Glutamatergic neuron (in vitro differentiated cells): ENCODE measurements at regions not wholly inside any gene's neighbourhood (a gene's known extent, or its start where the extent isn't known, plus 50 kb on each side); places are given as distances from the start of the nearest gene placed in this dataset.
A peak's percentile ranks its signal among the peaks of the same experiment; 100 is the strongest.

Source experiments
- DNase-seq: peaks from one replicate; pipeline ENCODE4 v3.0.0; 2022
- H3K27ac Mint-ChIP-seq: one replicate; pipeline ENCODE4 v1.8.0; 2020; ENCODE audit warnings: mild to moderate bottlenecking, mixed read lengths, inconsistent platforms; ENCODE audit not compliant: unreplicated experiment
- H3K27me3 Mint-ChIP-seq: one replicate; pipeline ENCODE4 v1.8.0; 2020; ENCODE audit warnings: mild to moderate bottlenecking, moderate library complexity, mixed read lengths, inconsistent platforms; ENCODE audit not compliant: unreplicated experiment
- H3K36me3 Mint-ChIP-seq: one replicate; pipeline ENCODE4 v1.8.0; 2020; ENCODE audit warnings: mild to moderate bottlenecking, mixed read lengths, inconsistent platforms; ENCODE audit not compliant: unreplicated experiment
- H3K4me1 Mint-ChIP-seq: one replicate; pipeline ENCODE4 v1.8.0; 2020; ENCODE audit warnings: mild to moderate bottlenecking, low read depth, mixed read lengths, inconsistent platforms; ENCODE audit not compliant: unreplicated experiment
- H3K4me3 Mint-ChIP-seq: one replicate; pipeline ENCODE4 v1.8.0; 2020; ENCODE audit warnings: mild to moderate bottlenecking, mixed read lengths, inconsistent platforms; ENCODE audit not compliant: unreplicated experiment
- H3K9me3 Mint-ChIP-seq: one replicate; pipeline ENCODE4 v1.8.0; 2020; ENCODE audit warnings: mild to moderate bottlenecking, moderate library complexity, mixed read lengths, inconsistent platforms; ENCODE audit not compliant: unreplicated experiment
- TF ChIP-seq, protein P1 (sequence below): fragments of 200-600 bp; sonication (generic); IDR thresholded peaks from one replicate; pipeline ENCODE4 v1.5.0; 2021; ENCODE audit not compliant: partially characterized antibody, unreplicated experiment

DNA sequence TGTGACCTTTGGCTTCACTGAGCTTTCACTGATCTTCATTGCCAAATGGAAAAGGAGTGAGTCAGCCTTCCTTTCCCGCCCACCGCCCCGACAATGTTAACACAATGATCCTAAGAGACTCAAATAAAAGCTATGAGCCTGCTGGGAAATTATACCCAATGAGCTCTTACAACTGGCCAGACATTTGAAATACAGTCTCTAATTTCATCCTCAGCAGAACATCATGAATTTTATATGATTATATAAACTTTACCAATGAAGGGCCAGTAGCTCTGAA, 252.5 kb downstream of the SIPA1L2 start:
- no peak for DNase-seq
- no peak overlapping the region for H3K4me3 Mint-ChIP-seq
- peaks cover 2% of the 10 kb centered on the region for H3K9me3 Mint-ChIP-seq
- H3K27me3 Mint-ChIP-seq = peaks cover 2% of the 10 kb centered on the region
- peaks cover 6% of the 10 kb centered on the region for H3K36me3 Mint-ChIP-seq
- peaks cover 9% of the 10 kb centered on the region for H3K4me1 Mint-ChIP-seq
- H3K27ac Mint-ChIP-seq = no peak overlapping the region
- TF ChIP-seq, protein P1, sequence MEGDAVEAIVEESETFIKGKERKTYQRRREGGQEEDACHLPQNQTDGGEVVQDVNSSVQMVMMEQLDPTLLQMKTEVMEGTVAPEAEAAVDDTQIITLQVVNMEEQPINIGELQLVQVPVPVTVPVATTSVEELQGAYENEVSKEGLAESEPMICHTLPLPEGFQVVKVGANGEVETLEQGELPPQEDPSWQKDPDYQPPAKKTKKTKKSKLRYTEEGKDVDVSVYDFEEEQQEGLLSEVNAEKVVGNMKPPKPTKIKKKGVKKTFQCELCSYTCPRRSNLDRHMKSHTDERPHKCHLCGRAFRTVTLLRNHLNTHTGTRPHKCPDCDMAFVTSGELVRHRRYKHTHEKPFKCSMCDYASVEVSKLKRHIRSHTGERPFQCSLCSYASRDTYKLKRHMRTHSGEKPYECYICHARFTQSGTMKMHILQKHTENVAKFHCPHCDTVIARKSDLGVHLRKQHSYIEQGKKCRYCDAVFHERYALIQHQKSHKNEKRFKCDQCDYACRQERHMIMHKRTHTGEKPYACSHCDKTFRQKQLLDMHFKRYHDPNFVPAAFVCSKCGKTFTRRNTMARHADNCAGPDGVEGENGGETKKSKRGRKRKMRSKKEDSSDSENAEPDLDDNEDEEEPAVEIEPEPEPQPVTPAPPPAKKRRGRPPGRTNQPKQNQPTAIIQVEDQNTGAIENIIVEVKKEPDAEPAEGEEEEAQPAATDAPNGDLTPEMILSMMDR = no peak

DNA sequence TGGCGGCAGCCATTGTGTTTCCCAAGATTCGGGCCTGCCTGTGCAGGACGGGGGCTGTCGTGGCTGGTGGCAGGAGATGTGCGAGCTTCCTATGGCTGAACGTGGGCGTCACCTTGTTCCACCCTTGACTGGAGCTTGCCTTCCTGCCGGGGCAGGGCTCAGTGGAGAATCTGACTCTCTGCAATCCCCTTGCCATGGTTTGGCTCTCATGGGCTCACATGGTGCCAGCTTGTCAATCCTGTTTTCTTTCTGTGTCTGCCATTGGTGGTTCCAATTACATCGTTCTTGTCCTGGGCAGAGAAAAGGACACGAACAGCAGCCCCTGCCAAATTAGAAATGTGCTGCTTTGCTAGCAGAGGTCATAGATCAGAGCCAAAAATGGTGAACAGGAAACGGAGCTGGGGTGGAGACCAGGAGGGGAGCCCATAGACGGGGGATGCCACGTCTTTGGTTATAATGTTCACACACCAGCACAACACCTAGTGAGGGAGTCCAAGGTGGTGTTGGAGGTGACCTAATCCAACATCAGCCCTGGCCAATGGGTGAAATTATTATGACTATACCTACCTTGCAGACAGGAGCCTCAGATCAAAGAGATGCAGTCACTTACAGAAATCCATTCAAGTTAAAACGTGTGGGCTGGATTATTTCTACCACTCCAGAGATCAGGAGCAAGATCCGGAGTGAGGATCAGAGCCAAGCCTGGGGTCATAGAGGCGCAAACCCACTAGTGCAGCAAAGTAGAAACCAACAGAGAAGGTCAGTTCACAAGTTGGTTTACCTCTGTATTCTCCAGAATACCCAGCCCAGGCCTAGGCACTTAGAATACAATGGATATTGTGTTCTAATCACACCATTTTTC, 253.1 kb downstream of the SIPA1L2 start:
- DNase-seq = no peak
- no peak overlapping the region for H3K4me3 Mint-ChIP-seq
- H3K36me3 Mint-ChIP-seq = peaks cover 6% of the 10 kb centered on the region
- peak overlapping the region; percentile 6 for H3K27ac Mint-ChIP-seq
- H3K9me3 Mint-ChIP-seq = peaks cover 2% of the 10 kb centered on the region
- TF ChIP-seq, protein P1 = no peak
- peaks cover 2% of the 10 kb centered on the region for H3K27me3 Mint-ChIP-seq
- peaks cover 8% of the 10 kb centered on the region for H3K4me1 Mint-ChIP-seq

DNA sequence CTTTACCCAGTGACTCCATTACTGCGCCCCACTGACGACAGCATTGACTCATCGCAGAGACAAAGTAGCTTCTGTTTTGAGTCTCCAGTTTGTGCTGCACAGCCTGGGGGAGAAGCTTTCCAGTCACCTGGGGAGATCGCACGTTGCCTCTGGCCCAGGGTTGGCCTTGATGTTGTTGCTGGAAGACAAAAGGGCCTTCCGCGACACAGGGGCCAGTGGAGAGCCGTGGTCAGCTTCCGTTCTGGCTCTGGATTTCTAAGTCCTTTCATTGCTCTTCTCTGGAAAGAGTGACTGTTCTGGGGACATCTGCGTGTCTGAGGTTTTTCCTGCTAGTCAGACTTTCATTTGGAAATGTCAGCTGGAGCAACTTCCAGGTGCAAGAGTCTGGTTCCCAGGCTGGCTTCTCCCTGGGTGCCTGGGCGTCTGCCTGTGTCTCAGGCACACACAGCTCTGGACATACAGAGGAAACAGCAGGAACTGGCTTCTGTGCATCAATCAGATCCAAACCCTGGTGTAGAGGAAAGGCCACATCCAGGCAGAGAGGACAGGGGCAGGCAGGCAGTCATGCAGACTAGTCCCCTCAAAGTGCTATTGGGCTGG, 257.0 kb downstream of the SIPA1L2 start:
- H3K27ac Mint-ChIP-seq = no peak overlapping the region
- TF ChIP-seq, protein P1 = no peak
- peaks cover 9% of the 10 kb centered on the region for H3K4me1 Mint-ChIP-seq
- no peak for DNase-seq
- H3K4me3 Mint-ChIP-seq = no peak overlapping the region
- H3K9me3 Mint-ChIP-seq = peaks cover 5% of the 10 kb centered on the region
- H3K27me3 Mint-ChIP-seq = peaks cover 6% of the 10 kb centered on the region
- peaks cover 10% of the 10 kb centered on the region for H3K36me3 Mint-ChIP-seq

DNA sequence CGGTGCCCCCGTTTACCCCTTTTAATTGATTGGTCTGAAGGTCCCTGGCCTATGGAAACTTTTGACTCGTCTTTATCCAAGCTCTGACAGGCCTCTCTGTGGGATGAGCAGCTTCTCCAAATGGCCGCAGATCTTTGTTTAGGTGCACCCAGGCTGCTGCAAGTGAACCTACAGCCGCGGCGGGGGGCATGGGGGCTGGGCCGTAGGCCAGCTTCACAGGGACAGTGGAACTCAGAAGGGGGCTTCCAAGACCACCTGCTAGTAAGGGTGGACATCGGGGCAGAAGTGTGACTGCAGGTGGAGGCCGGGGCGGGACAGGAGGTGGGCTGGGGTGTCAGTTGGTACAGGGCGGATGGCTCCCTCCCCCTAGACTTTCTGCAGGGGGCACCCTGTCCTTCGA, 257.5 kb downstream of the SIPA1L2 start:
- Mint-ChIP-seq H3K27ac (no peak overlapping the region), H3K9me3 (peaks cover 5% of the 10 kb centered on the region), H3K36me3 (peaks cover 10% of the 10 kb centered on the region), H3K4me1 (peaks cover 9% of the 10 kb centered on the region), H3K27me3 (peaks cover 6% of the 10 kb centered on the region), H3K4me3 (no peak overlapping the region)
- TF ChIP-seq, protein P1 = no peak
- DNase-seq = no peak
